CD4-positive, alpha-beta T cell (primary cell): ENCODE measurements at regions not wholly inside any gene's neighbourhood (a gene's known extent, or its start where the extent isn't known, plus 50 kb on each side); places are given as distances from the start of the nearest gene placed in this dataset.

ENCODE experiments used
- ATAC-seq: fragments of 200-7000 bp; cut with Tn5 transposase; one replicate; pipeline ENCODE4 v1.10.0; 2022; ENCODE audit warnings: mild to moderate bottlenecking; ENCODE audit not compliant: poor library complexity
- CTCF ChIA-PET: fragments of 350-600 bp; sonication (Branson Sonifier 250); formaldehyde crosslinking; loops from one replicate; lab custom pipeline; 2021; ENCODE audit warnings: antibody characterized with exemption, inconsistent platforms; lab: Charles Lee
- POLR2A ChIA-PET: fragments of 350-600 bp; sonication (Branson Sonifier 250); formaldehyde crosslinking; loops from one replicate; lab custom pipeline; 2021; ENCODE audit warnings: antibody characterized with exemption, inconsistent platforms; lab: Charles Lee
- DNase-seq, 14 experiments: peaks; one replicate each; pipeline ENCODE4 v3.0.0-alpha.2; 2013 to 2020; ENCODE audit warnings: mixed read lengths in 2 of 14
- H3K27ac ChIP-seq, 2 donors: one replicate each; pipeline versions ENCODE4 v1.5.1 to v1.7.0; 2013; ENCODE audit warnings: low read length in 2 of 2, low read depth in 1 of 2, mild to moderate bottlenecking in 1 of 2
- H3K27me3 ChIP-seq, 2 experiments: 1 replicate in 1 of 2; 2 replicates in 1 of 2; pipeline versions ENCODE4 v1.6.1 to v1.7.0; 2013; ENCODE audit warnings: low read length in 2 of 2, control low read depth in 1 of 2, mild to moderate bottlenecking in 1 of 2, moderate library complexity in 1 of 2; ENCODE audit not compliant: insufficient read depth in 2 of 2, control insufficient read depth in 1 of 2
- H3K36me3 ChIP-seq: one replicate; pipeline ENCODE4 v1.6.1; 2013; ENCODE audit warnings: low read length, control low read depth; ENCODE audit not compliant: insufficient read depth
- H3K4me1 ChIP-seq: one replicate; pipeline ENCODE4 v1.6.1; 2013; ENCODE audit warnings: low read length, control low read depth; ENCODE audit not compliant: insufficient read depth
- H3K4me3 ChIP-seq: one replicate; pipeline ENCODE4 v1.5.1; 2013; ENCODE audit warnings: mild to moderate bottlenecking, low read length, moderate library complexity
- H3K9me3 ChIP-seq, 2 experiments: 1 replicate in 1 of 2; 2 replicates in 1 of 2; pipeline versions ENCODE4 v1.6.1 to v1.7.0; 2013; ENCODE audit warnings: low read length in 2 of 2, mild to moderate bottlenecking in 2 of 2, control low read depth in 1 of 2, moderate library complexity in 1 of 2; ENCODE audit not compliant: control insufficient read depth in 1 of 2, insufficient read depth in 1 of 2
- H3K27ac Mint-ChIP-seq: one replicate; pipeline ENCODE4 v1.8.0; 2020; ENCODE audit warnings: mixed read lengths
- H3K27me3 Mint-ChIP-seq: one replicate; pipeline ENCODE4 v1.8.0; 2021; ENCODE audit warnings: mixed read lengths
- H3K36me3 Mint-ChIP-seq: one replicate; pipeline ENCODE4 v1.8.0; 2021; ENCODE audit warnings: low read depth, mixed read lengths
- H3K4me1 Mint-ChIP-seq: one replicate; pipeline ENCODE4 v1.8.0; 2021; ENCODE audit warnings: low read depth, mixed read lengths
- H3K4me3 Mint-ChIP-seq: one replicate; pipeline ENCODE4 v1.8.0; 2020; ENCODE audit warnings: mild to moderate bottlenecking, mixed read lengths
- H3K9me3 Mint-ChIP-seq: one replicate; pipeline ENCODE4 v1.8.0; 2020; ENCODE audit warnings: mixed read lengths
- intact Hi-C, 2 experiments: fragments of 100-400 bp; cut with DNase I in 1 of 2; cut with micrococcal nuclease in 1 of 2; formaldehyde crosslinking; loops; one replicate each; pipeline versions ENCODE4 v1.15.1 to v1.9.0; 2023 to 2025; cut with DNase I, micrococcal nuclease
- TF ChIP-seq, protein P1 (sequence below): fragments of 200-600 bp; IDR thresholded peaks from one replicate; pipeline ENCODE4 v1.8.0; 2022; ENCODE audit warnings: antibody characterized with exemption, mild to moderate bottlenecking

GRCh38 chr3:73884361-73884760, 259.6 kb upstream of the PDZRN3 start:
- DNase-seq (no peak), ATAC-seq (no peak)
- H3K9me3 Mint-ChIP-seq, result peaks cover 19% of the 10 kb centered on the region
- H3K27me3 Mint-ChIP-seq, result no peaks in the 10 kb centered on the region
- Histone ChIP-seq H3K9me3 (peaks cover 0 to 3% of the 10 kb centered on the region in 2 experiments), H3K4me1 (no peaks in the 10 kb centered on the region), H3K4me3 (no peak overlapping the region), H3K27me3 (no peaks in the 10 kb centered on the region), H3K36me3 (no peaks in the 10 kb centered on the region), H3K27ac (no peak overlapping the region)
- TF ChIP-seq, protein P1, sequence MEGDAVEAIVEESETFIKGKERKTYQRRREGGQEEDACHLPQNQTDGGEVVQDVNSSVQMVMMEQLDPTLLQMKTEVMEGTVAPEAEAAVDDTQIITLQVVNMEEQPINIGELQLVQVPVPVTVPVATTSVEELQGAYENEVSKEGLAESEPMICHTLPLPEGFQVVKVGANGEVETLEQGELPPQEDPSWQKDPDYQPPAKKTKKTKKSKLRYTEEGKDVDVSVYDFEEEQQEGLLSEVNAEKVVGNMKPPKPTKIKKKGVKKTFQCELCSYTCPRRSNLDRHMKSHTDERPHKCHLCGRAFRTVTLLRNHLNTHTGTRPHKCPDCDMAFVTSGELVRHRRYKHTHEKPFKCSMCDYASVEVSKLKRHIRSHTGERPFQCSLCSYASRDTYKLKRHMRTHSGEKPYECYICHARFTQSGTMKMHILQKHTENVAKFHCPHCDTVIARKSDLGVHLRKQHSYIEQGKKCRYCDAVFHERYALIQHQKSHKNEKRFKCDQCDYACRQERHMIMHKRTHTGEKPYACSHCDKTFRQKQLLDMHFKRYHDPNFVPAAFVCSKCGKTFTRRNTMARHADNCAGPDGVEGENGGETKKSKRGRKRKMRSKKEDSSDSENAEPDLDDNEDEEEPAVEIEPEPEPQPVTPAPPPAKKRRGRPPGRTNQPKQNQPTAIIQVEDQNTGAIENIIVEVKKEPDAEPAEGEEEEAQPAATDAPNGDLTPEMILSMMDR, result no peak
- no peak overlapping the region for H3K4me3 Mint-ChIP-seq
- H3K27ac Mint-ChIP-seq, result no peak overlapping the region
- CTCF ChIA-PET, result no interaction called here
- no peaks in the 10 kb centered on the region for H3K4me1 Mint-ChIP-seq
- H3K36me3 Mint-ChIP-seq, result no peaks in the 10 kb centered on the region
- intact Hi-C loops, result no loop called here
- POLR2A ChIA-PET, result no interaction called here

DNA sequence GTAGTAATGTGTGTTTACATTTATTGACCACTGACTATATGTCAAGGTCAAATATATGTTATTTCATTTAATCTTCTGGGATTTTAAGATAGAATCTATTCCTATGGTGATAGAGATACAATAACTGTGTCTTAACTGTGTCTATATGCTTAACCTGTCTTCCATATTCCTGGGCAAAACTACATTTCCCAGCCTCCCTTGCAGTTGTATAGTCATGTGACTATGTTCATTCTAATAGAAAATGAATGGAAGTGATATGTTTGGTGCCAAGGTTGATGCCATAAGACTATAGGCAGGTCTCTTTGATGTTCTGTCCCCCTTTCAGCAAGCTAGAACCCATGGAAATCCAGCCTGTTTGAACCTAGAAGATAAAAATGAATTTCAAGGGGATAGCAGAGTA, 258.8 kb upstream of the PDZRN3 start:
- Histone ChIP-seq H3K9me3 (no peaks in the 10 kb centered on the region), H3K27ac (no peak overlapping the region), H3K4me1 (no peaks in the 10 kb centered on the region), H3K36me3 (no peaks in the 10 kb centered on the region), H3K4me3 (no peak overlapping the region), H3K27me3 (no peaks in the 10 kb centered on the region)
- no peaks in the 10 kb centered on the region for H3K27me3 Mint-ChIP-seq
- no peak overlapping the region for H3K4me3 Mint-ChIP-seq
- no peaks in the 10 kb centered on the region for H3K4me1 Mint-ChIP-seq
- ChIA-PET CTCF (no interaction called here), POLR2A (no interaction called here)
- TF ChIP-seq, protein P1, result no peak
- H3K36me3 Mint-ChIP-seq, result no peaks in the 10 kb centered on the region
- intact Hi-C loops, result no loop called here
- ATAC-seq (no peak), DNase-seq (no peak)
- H3K9me3 Mint-ChIP-seq, result peaks cover 19% of the 10 kb centered on the region
- no peak overlapping the region for H3K27ac Mint-ChIP-seq

DNA sequence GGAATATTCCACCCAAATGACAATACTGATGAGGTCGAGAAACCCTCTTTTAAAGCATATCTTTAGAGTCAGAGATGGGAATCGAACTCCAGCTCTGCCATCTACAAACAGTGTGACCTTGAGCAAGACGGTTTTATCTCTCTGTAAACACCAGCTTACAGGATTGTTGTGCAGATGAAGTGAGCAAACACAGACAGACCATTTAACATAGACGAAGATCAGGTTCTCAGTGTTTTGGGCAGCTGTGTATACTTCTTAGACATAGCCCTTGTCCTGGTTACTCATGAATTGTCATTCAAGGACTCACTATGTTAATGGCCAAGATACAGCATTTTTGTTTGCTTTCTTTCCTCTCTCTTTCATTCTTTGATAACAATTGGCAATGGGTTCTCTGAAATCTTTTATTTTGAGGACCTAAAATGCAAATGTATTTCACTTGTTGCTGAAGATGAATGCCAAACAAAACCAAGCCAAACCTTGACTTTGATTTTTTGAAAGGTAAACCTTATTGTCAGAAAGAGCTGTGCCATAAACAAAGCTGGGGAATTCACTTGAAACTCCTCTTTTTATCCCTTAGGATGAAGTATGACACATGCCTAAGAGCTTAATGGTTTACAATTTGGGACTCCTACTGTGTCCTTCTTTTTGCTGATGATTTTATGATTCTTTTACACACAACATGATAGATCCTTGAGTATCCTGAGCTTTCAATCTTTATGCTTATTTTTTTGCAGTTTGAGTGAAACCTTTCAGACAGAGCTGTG, 250.0 kb upstream of the PDZRN3 start:
- DNase-seq, result no peak
- no peaks in the 10 kb centered on the region for H3K36me3 ChIP-seq
- intact Hi-C loops, result no loop called here
- ATAC-seq, result no peak
- H3K4me1 ChIP-seq, result no peaks in the 10 kb centered on the region
- H3K27me3 Mint-ChIP-seq, result no peaks in the 10 kb centered on the region
- POLR2A ChIA-PET, result no interaction called here
- CTCF ChIA-PET, result no interaction called here
- H3K27ac Mint-ChIP-seq, result no peak overlapping the region
- H3K9me3 ChIP-seq, result no peaks in the 10 kb centered on the region
- H3K27ac ChIP-seq, result no peak overlapping the region
- no peaks in the 10 kb centered on the region for H3K36me3 Mint-ChIP-seq
- H3K27me3 ChIP-seq, result no peaks in the 10 kb centered on the region
- H3K4me1 Mint-ChIP-seq, result no peaks in the 10 kb centered on the region
- H3K4me3 ChIP-seq, result no peak overlapping the region
- H3K4me3 Mint-ChIP-seq, result no peak overlapping the region
- TF ChIP-seq, protein P1, result no peak
- peaks cover 10% of the 10 kb centered on the region for H3K9me3 Mint-ChIP-seq
